T-helper 1 cell treated with Interleukin-12 subunit alpha and Interleukin-12 subunit beta and Interleukin-4 antibody, amounts not matched to agents 30 ng/mL and 1 ng/mL, for 36 hours (primary cell): ENCODE measurements at regions not wholly inside any gene's neighbourhood (a gene's known extent, or its start where the extent isn't known, plus 50 kb on each side); places are given as distances from the start of the nearest gene placed in this dataset.

ENCODE experiments used
- intact Hi-C: fragments of 100-400 bp; cut with micrococcal nuclease; formaldehyde crosslinking; loops from one replicate; pipeline ENCODE4 v1.15.1; 2024

GRCh38 chr4:166481739-166482138 is 608.7 kb downstream of the TLL1 start:
- intact Hi-C loops, result no loop called here

DNA sequence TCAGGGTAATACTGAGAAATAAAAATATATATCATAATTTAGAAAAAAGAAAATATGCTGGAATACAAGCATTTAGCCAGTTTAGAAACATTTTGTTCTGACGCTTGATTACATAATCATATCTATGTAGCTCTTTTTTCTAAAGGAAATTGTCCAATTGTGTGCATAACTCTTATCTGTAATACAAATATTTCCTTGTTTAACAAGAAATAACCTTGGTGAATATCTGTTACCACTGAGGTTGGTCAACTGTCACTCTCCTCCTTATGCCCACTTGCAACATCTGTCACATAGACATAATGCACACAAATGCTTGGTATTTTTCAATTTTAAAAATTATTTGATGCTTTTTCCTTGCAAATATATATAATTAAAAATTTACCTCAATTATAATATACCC is 609.7 kb downstream of the TLL1 start:
- intact Hi-C loops, result no loop called here

- intact Hi-C loops, result no loop called here
These were observed 618.6 kb downstream of the TLL1 start for GRCh38 chr4:166491635-166492034.

DNA sequence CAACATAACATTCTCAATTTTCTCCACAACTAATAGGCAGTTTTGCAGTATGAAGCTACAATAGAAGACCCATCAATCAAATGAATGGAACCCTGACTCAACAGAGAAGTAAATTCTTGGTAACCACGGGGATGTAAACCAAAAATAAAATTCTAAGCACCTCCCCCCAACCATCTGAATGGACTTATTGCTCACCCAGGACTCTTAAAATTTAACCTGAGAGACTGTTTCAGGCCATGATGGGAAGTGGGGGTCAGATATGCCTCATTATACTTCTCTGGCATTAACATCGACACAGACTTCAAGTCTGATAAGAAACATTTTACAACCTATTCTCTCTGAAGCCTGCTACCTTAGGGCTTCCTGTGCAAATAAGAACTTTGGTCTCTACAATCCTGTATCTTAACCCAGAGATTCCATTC is 620.9 kb downstream of the TLL1 start:
- intact Hi-C loops, result no loop called here

- intact Hi-C loops, result no loop called here
These were observed 625.5 kb downstream of the TLL1 start for GRCh38 chr4:166498546-166498945.

GRCh38 chr4:166499820-166500219 is 626.8 kb downstream of the TLL1 start:
- intact Hi-C loops, result no loop called here

- intact Hi-C loops, result no loop called here
These were observed 628.9 kb downstream of the TLL1 start for GRCh38 chr4:166501941-166502382.

GRCh38 chr4:166502660-166503059 is 629.6 kb downstream of the TLL1 start:
- intact Hi-C loops, result no loop called here

DNA sequence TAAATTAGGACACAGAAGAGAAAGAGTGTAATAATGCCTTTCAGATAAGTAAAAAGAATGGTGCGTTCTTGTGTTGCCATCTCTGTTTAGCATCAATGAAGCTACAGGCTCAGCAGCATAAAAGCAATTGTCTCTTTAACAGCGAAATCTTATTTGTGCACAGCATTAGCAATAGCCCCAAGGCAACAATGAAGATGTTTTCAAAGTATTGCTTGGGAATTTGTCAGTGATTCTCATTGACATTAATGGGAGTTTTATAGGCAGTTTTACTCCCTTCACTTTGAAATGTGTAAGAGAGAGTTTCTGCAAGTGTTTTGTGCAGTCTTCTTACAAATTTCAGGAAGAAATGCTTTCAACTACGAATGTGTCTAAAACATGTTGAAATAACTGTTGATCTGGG is 633.0 kb downstream of the TLL1 start:
- intact Hi-C loops, result no loop called here

DNA sequence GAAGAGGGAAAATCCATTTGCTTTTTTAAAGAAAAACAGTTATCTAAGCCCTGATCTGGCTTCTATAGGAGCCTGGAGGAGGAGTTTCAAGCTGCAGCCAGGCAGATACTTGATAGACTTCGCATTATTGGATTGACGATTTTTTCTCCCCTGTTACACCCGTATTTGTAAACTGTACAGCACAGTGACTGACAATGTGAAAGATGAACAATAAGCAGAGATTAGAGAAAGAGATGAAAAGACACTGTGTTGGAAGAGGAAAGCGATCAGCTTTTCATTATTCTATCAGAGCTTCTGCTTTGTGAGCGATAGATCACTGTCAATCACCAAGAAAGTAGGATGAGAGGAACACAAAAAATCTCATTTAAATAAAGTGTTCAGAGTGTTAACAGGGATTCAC is 639.2 kb downstream of the TLL1 start:
- intact Hi-C loops, result no loop called here

DNA sequence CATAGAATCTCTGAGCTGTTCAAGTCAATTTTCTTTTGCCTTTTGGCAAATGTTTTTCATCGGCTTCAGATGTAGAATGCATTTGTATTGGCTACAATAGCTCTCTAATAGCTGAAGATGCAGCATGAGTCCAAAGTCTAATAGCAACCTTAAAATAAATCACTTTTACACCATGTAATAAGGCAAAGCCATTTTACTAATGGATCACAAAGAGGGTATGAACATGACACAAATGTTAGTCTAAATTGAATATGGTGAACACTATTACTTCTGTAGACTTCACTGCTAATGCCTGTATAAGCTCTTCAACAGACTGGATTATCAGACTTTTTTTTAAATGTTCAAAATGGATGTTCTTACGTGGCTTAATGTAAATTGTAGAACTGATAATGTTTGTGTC is 645.3 kb downstream of the TLL1 start:
- intact Hi-C loops, result no loop called here

GRCh38 chr4:166518776-166519175 is 645.7 kb downstream of the TLL1 start:
- intact Hi-C loops, result loop anchor here (1.0 kb wide), 1 partner anchor 24 kb away; no protein-coding TSS in a partner anchor

DNA sequence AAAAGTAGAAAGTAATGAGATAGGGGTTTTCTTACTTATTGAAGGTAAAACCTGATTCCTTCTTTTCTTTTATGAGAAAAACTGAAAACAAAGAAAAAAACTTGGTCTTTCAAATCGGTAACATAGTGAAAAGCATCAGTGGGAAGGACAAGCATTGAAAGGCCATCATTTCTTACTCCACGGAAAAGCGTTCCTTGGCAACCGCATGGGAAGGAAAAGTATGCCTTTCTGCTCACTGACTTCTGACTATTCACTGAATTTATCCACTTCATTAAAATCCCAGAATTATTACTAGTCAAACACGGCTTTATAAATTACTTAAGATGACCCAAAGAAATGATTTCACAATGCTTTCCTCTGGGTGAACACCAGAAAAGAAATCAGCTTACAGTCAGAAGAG is 646.7 kb downstream of the TLL1 start:
- intact Hi-C loops, result loop anchor here (1.0 kb wide), 1 partner anchor 23 kb away; no protein-coding TSS in a partner anchor

DNA sequence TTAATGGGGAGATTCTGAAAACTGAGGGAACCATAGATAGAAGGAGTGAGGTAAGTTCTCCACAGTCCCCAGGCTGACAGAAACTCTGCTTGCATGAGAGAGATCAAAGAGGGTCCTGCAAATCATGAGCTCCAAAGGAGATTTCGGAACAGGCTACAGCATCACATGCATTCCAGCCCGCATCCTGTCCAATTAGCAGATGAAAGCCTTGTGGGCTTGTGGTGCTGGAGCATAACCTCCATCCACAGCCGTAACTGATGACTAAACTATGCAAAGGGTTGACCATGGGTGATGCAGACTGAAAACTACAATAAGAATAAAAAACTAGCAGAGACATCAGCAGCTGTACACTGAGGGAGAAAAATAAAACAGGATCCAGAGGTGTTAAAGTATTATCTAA is 654.5 kb downstream of the TLL1 start:
- intact Hi-C loops, result no loop called here

DNA sequence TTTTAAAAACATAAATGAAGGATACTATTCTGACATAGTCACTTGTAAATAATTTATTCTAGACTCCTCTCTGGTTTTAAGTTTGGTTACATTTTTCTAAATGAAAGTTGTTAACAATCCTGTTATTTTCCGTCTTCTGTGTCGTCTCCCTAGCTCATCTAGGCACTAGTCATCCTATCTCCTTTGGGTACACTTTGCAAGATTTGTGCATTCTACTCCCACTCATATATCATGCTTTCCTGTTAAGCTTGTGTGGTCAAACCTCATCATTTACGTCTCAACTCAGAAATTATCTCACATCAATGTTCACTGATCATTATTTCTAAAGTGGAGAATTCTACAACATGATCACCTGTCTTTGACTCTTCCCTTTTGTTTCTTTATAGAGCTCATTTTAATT is 658.7 kb downstream of the TLL1 start:
- intact Hi-C loops, result no loop called here

DNA sequence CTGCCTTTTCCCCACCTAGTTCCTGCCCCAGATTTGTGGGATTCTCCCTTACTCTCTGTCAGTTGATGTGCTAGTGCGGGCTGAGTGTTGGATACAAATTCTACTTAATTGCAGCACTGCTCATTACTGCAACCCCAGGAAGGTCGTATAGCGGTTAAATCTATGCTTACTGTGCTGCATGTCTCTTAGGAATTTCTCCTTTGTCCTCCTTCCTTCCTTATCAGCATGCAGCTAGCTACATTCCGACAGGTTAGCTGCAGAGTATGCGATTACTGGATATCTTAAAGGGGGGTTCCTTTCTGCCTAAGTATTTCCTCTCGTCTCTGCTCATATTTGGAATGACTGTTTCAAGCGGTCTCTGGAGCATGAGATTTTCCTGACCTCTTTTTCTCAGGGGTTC is 662.8 kb downstream of the TLL1 start:
- intact Hi-C loops, result no loop called here

GRCh38 chr4:166538491-166539005 is 665.5 kb downstream of the TLL1 start:
- intact Hi-C loops, result no loop called here

- intact Hi-C loops, result no loop called here
These were observed 673.0 kb downstream of the TLL1 start for GRCh38 chr4:166546009-166546408.

DNA sequence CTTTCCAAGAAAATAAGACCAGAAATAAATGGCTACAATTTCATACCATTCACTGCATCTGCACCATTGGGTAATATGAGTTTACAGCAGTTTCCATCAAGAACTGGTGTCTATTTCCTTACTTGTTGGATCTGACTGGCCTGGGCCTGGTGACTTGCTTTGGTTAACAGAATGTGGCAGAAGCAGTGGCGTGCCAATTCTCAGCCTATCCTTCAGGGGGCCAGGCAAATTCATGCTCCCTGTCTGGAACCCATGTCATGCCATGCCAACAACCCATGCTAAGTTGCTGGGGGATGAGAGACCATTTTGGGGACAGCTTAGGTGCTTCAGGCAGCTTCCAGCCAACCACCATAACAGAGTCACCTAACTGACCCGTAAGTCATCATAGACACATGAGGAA is 656.7 kb downstream of the SPOCK3 start:
- intact Hi-C loops, result no loop called here

- intact Hi-C loops, result no loop called here
These were observed 648.8 kb downstream of the SPOCK3 start for GRCh38 chr4:166585491-166585890.

- intact Hi-C loops, result loop anchor here (10.0 kb wide), 1 partner anchor 430 kb away; no protein-coding TSS in a partner anchor
These were observed 639.9 kb downstream of the SPOCK3 start for GRCh38 chr4:166594326-166594946.

GRCh38 chr4:166600264-166600663 is 634.0 kb downstream of the SPOCK3 start:
- intact Hi-C loops, result no loop called here

DNA sequence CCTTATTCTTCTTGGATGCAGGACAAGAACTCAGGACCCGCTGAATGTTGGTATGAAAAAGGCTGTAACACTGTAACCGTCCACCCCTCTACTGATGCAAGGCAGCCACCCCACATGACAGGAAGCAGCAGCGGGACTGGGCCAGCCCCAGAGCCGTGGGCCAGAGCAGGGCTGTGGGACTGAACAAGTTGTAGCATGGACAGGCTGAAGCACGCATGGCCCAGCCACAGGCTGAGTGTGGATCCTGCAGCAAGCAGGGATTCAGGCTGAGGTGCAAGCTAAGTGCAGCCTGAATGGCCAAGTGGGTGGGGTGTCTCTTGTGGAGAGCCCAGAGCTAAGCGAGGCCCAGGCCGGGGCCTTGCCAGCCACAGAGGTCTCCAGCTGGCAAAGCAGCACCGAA is 632.2 kb downstream of the SPOCK3 start:
- intact Hi-C loops, result no loop called here
